ENCODE measurements at regions not wholly inside any gene's neighbourhood (a gene's known extent, or its start where the extent isn't known, plus 50 kb on each side); places are given as distances from the start of the nearest gene placed in this dataset.

DNA sequence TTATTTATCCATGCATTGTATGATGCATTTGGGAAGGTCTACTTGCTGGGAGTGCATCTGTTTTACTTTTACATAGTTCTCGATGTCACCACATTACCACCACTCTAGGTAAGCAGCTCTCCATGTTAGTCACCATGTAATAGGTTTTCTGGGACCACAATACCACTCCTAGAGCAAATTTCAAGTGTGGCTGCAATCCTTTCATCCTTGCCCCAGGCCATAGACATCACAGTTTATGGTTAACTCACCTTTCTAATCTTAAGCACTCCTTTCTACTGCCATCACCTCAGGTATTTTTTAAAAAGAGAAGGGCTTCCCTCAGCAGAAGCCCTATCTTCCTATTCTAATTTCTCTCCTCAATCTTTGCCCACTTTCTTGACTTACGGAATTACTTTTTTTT lies 354.1 kb downstream of the PLK2 start:
- TF ChIP-seq, protein P1, sequence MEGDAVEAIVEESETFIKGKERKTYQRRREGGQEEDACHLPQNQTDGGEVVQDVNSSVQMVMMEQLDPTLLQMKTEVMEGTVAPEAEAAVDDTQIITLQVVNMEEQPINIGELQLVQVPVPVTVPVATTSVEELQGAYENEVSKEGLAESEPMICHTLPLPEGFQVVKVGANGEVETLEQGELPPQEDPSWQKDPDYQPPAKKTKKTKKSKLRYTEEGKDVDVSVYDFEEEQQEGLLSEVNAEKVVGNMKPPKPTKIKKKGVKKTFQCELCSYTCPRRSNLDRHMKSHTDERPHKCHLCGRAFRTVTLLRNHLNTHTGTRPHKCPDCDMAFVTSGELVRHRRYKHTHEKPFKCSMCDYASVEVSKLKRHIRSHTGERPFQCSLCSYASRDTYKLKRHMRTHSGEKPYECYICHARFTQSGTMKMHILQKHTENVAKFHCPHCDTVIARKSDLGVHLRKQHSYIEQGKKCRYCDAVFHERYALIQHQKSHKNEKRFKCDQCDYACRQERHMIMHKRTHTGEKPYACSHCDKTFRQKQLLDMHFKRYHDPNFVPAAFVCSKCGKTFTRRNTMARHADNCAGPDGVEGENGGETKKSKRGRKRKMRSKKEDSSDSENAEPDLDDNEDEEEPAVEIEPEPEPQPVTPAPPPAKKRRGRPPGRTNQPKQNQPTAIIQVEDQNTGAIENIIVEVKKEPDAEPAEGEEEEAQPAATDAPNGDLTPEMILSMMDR (IDR thresholded peaks at IDR 0.05): no peak

DNA sequence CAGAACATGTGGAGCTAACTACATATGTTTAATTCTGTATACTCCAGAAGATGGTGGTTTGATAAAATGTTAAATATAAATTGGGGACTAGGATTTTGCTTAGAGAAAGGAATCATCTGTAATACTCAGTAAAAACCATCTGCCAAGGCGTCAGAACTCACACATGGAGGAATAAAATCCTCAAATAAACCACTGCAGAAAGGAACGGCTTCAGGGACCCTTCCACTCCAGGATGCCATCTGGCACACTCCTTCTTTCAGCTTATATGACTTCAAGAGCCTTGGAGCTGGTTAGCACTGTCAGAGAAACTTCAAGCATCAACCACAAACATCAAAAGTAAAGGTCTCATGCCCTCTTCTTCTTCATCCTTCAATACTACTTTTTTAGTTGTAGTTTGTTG lies 360.6 kb downstream of the PLK2 start:
- ATAC-seq: no peak
- no peak for DNase-seq
- Histone ChIP-seq H3K9me3 (no peaks in the 10 kb centered on the region), H3K27ac (no peak overlapping the region), H3K36me3 (no peaks in the 10 kb centered on the region), H3K27me3 (ENCODE audit: low read depth) (no peaks in the 10 kb centered on the region), H3K4me1 (no peaks in the 10 kb centered on the region), H3K4me3 (no peak overlapping the region)
- TF ChIP-seq, protein P1 (IDR thresholded peaks at IDR 0.05): no peak
- intact Hi-C loops (cut with DNase I): no loop called here

More for the DNA sequence above, 354.1 kb downstream of the PLK2 start:
- Histone ChIP-seq H3K36me3 (no peaks in the 10 kb centered on the region), H3K4me1 (no peaks in the 10 kb centered on the region), H3K9me3 (no peaks in the 10 kb centered on the region), H3K27me3 (ENCODE audit: low read depth) (no peaks in the 10 kb centered on the region), H3K27ac (no peak overlapping the region), H3K4me3 (no peak overlapping the region)
- DNase-seq: no peak
- ATAC-seq: no peak
- intact Hi-C loops (cut with DNase I): no loop called here

- Histone ChIP-seq H3K27ac (no peak overlapping the region), H3K27me3 (ENCODE audit: low read depth) (no peaks in the 10 kb centered on the region), H3K4me1 (peaks cover 8% of the 10 kb centered on the region), H3K36me3 (no peaks in the 10 kb centered on the region), H3K4me3 (no peak overlapping the region), H3K9me3 (no peaks in the 10 kb centered on the region)
- no peak for DNase-seq
- no peak for ATAC-seq
- intact Hi-C loops (cut with DNase I): no loop called here
- TF ChIP-seq, protein P1 (IDR thresholded peaks at IDR 0.05): no peak
Observed at GRCh38 chr5:58094031-58094430, 365.9 kb downstream of the PLK2 start.

DNA sequence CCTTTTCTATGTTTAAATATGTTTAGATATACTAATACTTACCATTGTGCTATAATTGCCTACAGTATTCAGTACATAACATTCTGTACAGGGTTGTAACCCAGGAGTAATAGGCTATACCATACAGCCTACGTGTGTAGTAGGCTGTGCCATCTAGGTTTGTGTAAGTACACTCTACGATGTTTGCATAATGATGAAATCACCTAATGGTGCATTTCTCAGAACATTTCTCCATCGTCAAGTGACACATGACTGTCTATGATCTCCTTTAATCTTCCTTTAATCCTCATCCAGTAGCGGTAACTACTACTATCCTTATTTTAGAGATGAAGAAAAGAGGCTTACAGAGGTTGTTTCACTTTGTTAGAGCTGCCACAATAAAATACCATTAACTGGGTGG lies 369.2 kb downstream of the PLK2 start:
- no peaks in the 10 kb centered on the region for H3K36me3 ChIP-seq
- H3K27ac ChIP-seq: no peak overlapping the region
- H3K27me3 ChIP-seq (ENCODE audit: low read depth): no peaks in the 10 kb centered on the region
- no peak for DNase-seq
- H3K4me1 ChIP-seq: peaks cover 10% of the 10 kb centered on the region
- TF ChIP-seq, protein P1 (IDR thresholded peaks at IDR 0.05): no peak
- intact Hi-C loops (cut with DNase I): no loop called here
- no peak for ATAC-seq
- H3K4me3 ChIP-seq: no peak overlapping the region
- H3K9me3 ChIP-seq: no peaks in the 10 kb centered on the region

DNA sequence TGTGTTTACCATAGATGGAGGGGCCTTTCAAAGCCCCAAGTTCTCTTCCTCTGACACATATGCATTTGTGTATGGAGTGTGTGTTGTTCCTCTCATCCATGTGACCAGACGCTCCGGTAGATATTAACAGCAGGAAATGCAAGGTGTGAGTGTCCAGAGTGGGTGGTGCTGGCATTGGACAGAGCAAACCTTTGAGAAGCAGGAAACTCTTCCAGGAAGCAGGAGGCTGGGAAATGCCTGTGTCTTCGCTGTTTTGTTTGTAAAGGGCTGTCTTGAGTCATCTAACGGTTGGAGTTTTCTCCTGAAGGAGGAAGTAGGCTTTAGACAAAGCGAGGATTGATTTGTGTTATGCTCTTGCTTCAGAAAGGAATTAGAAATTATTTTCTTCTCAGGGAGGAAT lies 370.9 kb downstream of the PLK2 start:
- TF ChIP-seq, protein P1 (IDR thresholded peaks at IDR 0.05): no peak
- ATAC-seq: no peak

GRCh38 chr5:58087905-58088304 lies 372.0 kb downstream of the PLK2 start:
- Histone ChIP-seq H3K36me3 (no peaks in the 10 kb centered on the region), H3K27me3 (ENCODE audit: low read depth) (no peaks in the 10 kb centered on the region), H3K4me1 (peaks cover 10% of the 10 kb centered on the region), H3K4me3 (no peak overlapping the region), H3K27ac (no peak overlapping the region), H3K9me3 (no peaks in the 10 kb centered on the region)
- TF ChIP-seq, protein P1 (IDR thresholded peaks at IDR 0.05): no peak
- intact Hi-C loops (cut with DNase I): no loop called here
- ATAC-seq (no peak), DNase-seq (no peak)

More for the DNA sequence above, 370.9 kb downstream of the PLK2 start:
- Histone ChIP-seq H3K9me3 (no peaks in the 10 kb centered on the region), H3K27me3 (ENCODE audit: low read depth) (no peaks in the 10 kb centered on the region), H3K36me3 (no peaks in the 10 kb centered on the region), H3K27ac (no peak overlapping the region), H3K4me3 (no peak overlapping the region), H3K4me1 (peaks cover 10% of the 10 kb centered on the region)
- intact Hi-C loops (cut with DNase I): no loop called here
- no peak for DNase-seq

Data from lower lobe of right lung (tissue), 2 donors.